ENCODE measurements at regions not wholly inside any gene's neighbourhood (a gene's known extent, or its start where the extent isn't known, plus 50 kb on each side); places are given as distances from the start of the nearest gene placed in this dataset.

- TF ChIP-seq CTCF (IDR thresholded peaks at IDR 0.05) (no peak), POLR2A (IDR thresholded peaks at IDR 0.05) (no peak)
These were observed 202.3 kb downstream of the NUAK1 start for GRCh38 chr12:105936496-105936895.

Data from uterus (tissue), 2 donors.